ENCODE measurements at regions not wholly inside any gene's neighbourhood (a gene's known extent, or its start where the extent isn't known, plus 50 kb on each side); places are given as distances from the start of the nearest gene placed in this dataset.
"Not testable (repeated sequence)": the region's sequence is repeated elsewhere in the genome, so short reads cannot be mapped to it uniquely, and the experiment has no call there.

GRCh38 chr12:33323823-33324222 lies 115.8 kb downstream of the SYT10 start:
- no peak for DNase-seq

GRCh38 chr12:33322519-33322918 lies 117.1 kb downstream of the SYT10 start:
- DNase-seq, result no peak

DNA sequence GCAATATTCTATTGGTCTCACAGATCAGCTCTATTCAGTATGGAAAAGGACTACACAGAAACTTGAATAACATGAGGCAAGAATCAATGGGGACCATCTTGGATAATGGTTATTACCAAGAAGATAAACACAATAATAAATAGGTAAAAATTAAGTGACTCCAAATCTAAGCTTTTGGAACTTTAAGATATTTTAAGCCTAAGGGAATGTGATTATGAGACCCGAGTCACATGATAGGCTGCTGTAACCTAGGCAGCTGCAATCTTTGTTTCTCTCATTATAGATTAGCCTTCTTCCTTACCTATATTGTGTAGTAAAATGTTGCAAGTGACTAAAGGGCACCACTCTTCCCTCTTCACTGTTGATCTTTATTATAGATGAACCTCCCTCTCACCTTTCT lies 121.9 kb downstream of the SYT10 start:
- DNase-seq, result no peak

DNA sequence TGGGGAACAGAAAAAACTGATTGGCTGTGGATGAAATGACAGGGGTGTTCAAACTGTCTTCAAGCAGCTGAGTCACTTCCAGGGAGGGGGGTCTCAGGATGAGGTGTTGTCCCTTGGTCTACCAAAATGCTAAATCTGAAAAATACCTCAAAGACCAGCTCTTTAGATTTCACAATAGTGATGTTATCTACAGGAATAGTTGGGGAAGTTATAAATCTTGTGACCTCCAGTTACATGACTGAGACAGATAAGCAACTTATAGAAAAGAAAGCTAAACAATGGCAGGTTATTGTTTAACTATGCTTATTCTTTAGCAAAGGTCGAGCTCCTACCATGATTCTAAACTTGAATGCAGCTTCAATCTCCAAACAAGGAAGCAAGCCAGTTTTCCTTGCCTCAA lies 125.4 kb downstream of the SYT10 start:
- DNase-seq, result no peak

GRCh38 chr12:33313476-33313875 lies 126.1 kb downstream of the SYT10 start:
- DNase-seq, result no peak

GRCh38 chr12:33310471-33310870 lies 129.1 kb downstream of the SYT10 start:
- no peak for DNase-seq

DNA sequence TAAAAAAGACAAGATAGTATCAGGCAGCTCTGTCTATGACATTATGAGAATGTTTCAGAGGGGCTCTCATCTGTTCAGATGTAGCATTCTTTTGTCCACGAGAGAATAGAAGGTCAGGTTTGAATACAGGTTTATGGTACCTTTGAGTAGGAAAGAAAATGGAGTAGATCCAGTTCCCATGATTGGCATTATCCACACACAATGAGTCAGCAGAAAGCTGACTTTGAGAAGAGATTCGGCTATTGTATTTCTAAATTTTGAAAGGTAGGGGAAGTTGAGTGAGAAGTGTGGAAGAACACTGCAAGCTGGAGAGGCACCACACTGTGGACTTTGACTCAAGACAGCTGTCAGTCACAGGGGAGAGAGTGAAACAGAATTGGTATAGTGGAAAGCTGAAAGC lies 135.4 kb downstream of the SYT10 start:
- DNase-seq, result no peak

DNA sequence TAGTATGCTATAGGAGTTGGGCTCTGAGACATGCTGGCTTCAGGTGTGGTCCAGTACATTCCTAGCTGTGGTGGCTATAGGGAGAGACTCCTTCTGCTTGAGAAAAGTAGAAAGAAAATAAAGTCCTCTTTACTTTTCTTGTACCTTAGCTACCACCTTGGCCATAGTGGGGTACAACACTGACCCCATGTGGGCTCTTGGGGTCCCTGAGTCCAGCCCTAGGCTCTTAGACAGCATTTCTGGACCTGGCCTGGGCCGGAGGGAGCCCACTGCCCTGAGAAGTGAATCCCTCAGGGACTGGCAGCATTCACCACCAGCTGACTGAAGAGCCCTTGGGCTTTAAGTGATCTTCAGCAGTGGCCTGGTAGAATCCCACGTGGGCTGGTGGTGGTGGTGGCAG lies 143.1 kb downstream of the SYT10 start:
- DNase-seq, result no peak

- DNase-seq, result no peak
Measured at GRCh38 chr12:33290703-33291102, 148.9 kb downstream of the SYT10 start.

DNA sequence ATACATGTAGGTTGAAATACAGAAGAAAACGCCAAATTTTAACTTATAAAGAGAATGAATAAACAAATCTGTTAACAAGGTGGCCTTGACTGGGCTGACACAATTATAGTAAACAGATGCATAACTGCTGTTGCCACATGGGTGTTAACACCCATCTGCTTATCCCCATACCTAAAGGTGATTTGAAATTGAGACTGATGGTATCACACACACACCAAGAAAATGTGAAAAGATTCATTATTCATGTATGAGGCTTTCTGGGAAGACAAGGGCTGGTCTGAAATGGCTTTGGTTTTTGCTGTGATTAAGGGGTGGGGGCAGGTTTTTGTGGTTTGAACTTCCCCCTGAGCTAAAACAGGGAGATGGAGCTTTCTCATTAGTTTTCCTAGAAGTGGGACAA lies 156.6 kb downstream of the SYT10 start:
- DNase-seq, result no peak

DNA sequence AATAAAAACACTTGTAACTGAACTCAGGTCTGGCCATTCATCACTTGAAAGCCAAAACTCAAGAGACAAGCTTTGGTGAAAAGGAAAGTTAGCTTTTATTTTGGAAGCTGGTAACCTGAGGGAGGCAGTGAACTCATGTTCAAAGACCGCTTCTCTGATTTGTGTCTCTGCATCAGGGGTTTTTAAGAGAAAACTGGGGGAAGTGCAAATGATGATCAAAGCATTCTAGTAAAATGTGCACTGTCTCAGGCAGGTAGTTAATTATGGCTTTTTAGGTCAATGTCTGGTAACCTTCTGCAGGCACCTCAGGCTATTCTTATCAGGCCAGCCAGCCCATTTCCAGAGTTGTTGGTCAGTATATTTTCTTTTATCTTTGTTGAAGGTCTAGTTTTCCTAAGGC lies 162.2 kb downstream of the SYT10 start:
- DNase-seq, result no peak

DNA sequence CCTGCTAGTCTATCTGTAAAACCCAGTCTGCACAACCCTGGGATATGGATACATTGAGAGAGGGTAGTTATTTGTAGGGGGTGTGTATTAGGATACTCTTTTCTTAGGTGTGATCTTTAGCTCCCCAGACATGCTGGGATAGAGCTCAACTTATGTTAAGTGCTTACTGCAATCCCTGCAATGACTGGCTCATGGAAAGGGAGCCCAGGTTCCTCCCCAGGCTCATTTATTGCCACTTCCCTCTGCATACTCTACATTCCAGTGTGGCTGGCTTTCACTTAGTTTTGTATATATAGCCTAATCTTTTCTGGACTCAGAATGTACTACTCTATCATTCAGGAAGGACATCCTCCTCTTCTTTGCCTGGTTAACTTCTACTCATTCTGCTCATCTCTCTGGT lies 172.0 kb downstream of the SYT10 start:
- DNase-seq, result no peak

DNA sequence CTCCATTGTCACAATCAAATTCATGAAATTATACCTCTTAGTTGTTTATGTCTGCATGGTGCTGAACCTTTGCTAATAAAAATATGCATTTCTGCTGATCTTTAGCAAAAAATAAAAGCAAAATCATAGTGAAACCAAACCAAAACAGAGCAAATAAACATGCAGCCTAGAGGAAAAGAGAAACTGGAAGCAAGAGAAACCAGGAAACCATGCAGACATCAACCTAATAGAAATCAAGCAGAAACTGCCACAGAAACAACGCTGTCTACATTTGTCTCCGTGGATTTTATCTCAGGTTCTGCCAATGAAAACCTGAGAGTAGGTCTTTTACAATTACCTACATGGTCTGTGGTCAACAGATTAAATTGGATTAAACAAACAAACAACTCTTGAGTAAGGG lies 173.7 kb downstream of the SYT10 start:
- DNase-seq, result no peak

- no peak for DNase-seq
Measured at GRCh38 chr12:33265033-33265731, 174.4 kb downstream of the SYT10 start.

DNA sequence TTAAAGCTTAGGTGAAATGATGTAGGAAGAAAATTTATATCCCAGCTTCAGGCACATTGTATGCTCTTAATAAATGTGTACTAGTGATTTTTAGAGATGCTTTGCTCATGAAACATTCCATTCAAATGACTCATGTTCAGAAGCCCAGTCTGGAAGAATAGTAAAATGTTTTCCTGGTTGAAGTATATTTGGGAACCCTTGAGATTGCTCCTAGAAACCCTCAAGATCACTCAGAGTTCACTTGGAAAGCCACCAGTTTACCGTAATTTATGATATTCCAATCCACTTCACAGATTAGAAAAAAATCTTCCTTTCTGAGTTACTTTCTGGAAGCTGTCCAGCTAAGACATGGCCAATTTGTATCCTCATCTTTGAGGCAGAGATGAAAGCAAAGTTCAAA lies 186.4 kb downstream of the SYT10 start:
- DNase-seq, result no peak

- no peak for DNase-seq
Measured at GRCh38 chr12:33251548-33251947, 188.1 kb downstream of the SYT10 start.

DNA sequence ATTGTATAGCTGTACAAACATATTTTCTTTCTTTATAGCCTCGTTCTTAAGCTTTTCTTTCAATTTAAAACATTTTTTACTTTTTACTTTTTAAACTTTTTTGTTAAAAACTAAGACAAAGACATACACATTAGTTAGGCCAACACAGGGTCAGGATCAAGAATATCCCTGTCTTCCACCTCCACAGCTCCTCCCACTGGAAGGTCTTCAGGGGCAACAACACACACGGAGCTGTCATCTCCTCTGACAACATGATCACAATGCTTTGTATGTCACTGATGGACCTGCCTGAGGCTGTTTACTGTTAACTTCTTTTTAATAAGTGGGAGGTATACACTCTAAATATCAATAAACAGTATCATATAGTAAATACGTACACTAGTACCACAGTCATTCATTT lies 191.3 kb downstream of the SYT10 start:
- DNase-seq, result no peak

- no peak for DNase-seq
Measured at GRCh38 chr12:33247625-33248024, 192.0 kb downstream of the SYT10 start.

GRCh38 chr12:33245434-33245833 lies 194.2 kb downstream of the SYT10 start:
- no peak for DNase-seq

- no peak for DNase-seq
Measured at GRCh38 chr12:33226671-33227070, 212.9 kb downstream of the SYT10 start.

GRCh38 chr12:33223956-33224355 lies 215.7 kb downstream of the SYT10 start:
- no peak for DNase-seq

- DNase-seq, result no peak
Measured at GRCh38 chr12:33222357-33222756, 217.3 kb downstream of the SYT10 start.

DNA sequence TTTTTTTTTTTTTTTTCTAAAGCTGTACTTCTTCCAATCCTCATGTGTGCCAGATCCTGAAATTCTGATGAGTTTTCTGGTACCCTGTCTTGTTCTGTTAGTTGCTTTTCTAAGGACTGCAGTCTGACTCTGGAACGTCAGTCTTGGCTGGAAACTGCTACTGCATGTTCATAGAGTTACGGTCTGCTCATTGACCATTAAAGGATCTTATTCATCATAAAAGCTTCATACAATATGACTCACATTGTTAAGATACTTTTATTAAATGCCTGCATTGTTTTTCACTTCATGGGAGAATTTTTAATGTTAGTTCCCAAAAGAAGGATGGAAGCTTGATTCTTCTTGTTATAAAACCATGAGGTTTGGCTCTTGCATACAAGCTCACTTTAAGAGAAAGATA lies 233.6 kb downstream of the SYT10 start:
- DNase-seq, result no peak

- not testable (repeated sequence) for DNase-seq
Measured at GRCh38 chr12:33194389-33194788, 245.2 kb downstream of the SYT10 start.

- DNase-seq, result no peak
Measured at GRCh38 chr12:33192226-33192625, 247.4 kb downstream of the SYT10 start.

Measured in tongue (tissue), 1 donor.